Stimulated activated naive CD8-positive, alpha-beta T cell treated with anti-CD3 and anti-CD28 coated beads, Interleukin-15, amount 100 ng/mL, for 72 hours (primary cell): ENCODE measurements at regions not wholly inside any gene's neighbourhood (a gene's known extent, or its start where the extent isn't known, plus 50 kb on each side); places are given as distances from the start of the nearest gene placed in this dataset.

Experiments used
- ATAC-seq: fragments of 150-1000 bp; cut with Tn5 transposase; 2 replicates; pipeline ENCODE4 v1.10.0; 2021; ENCODE audit warnings: mild to moderate bottlenecking, moderate library complexity
- DNase-seq, 2 donors: peaks; one replicate each; pipeline ENCODE4 v3.0.0; 2021 to 2022
- H3K27ac Mint-ChIP-seq, 2 donors: one replicate each; pipeline ENCODE4 v1.8.0; 2022; ENCODE audit warnings: mild to moderate bottlenecking in 2 of 2, mixed read lengths in 2 of 2, moderate library complexity in 2 of 2
- H3K27me3 Mint-ChIP-seq: one replicate; pipeline ENCODE4 v1.8.0; 2022; ENCODE audit warnings: mixed read lengths
- H3K4me1 Mint-ChIP-seq: one replicate; pipeline ENCODE4 v1.8.0; 2022; ENCODE audit warnings: mild to moderate bottlenecking, mixed read lengths
- H3K4me3 Mint-ChIP-seq, 2 donors: one replicate each; pipeline ENCODE4 v1.8.0; 2022; ENCODE audit warnings: mild to moderate bottlenecking in 2 of 2, mixed read lengths in 2 of 2, moderate library complexity in 1 of 2
- H3K9me3 Mint-ChIP-seq, 2 donors: one replicate each; pipeline ENCODE4 v1.8.0; 2022; ENCODE audit warnings: mixed read lengths in 2 of 2

- ATAC-seq (no peak), DNase-seq (peak in 1 of 2 donors; percentile 3)
- Mint-ChIP-seq H3K4me3 (no peak overlapping the region), H3K27ac (no peak overlapping the region), H3K27me3 (peaks cover 25% of the 10 kb centered on the region), H3K4me1 (no peaks in the 10 kb centered on the region), H3K9me3 (no peaks in the 10 kb centered on the region)
These were observed 141.9 kb downstream of the KIF26A start for GRCh38 chr14:104280085-104280901.

DNA sequence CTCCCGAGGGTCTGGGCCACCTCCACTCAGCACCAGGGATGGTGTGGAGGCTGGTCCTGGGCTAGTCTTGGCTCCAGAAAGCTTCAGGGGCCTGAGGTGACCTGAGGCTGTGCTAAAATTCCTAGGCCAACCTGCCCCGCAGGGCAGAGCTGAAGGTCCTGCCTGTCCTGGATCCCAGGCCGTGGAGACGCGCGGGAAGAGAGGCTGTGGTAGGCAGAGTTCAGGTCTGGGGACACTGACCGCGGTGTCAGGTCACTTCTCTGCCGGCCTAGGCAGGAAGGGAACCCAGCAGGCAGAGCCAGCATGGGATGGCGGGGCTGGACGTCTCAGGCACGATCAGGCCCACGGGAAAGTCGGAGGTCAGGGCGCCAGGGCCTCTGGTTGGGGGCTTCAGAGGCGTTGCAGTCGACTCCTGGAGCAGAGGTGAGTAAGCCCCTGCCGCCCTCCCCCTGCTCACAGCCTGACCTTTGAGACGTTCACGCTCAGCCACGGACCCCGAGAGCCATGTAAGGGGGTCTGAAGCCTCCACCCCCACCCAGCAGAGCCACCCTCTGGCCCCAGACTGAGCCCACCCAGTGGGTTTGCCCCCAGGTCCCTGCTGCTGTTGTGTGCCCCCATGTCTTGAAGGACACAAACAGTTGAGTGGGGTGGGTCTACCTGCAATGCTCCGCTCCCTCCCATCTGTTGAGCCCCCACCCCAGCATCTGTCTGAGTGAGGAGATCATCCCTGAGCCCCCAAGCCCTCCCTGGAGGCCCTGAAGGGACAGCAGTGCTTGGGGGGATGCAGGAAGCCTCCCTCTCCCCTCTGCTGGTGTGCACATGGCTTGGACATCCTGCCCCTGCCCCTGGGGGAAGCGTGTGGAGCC, 142.7 kb downstream of the KIF26A start:
- no peaks in the 10 kb centered on the region for H3K4me1 Mint-ChIP-seq
- H3K4me3 Mint-ChIP-seq, result no peak overlapping the region
- H3K27me3 Mint-ChIP-seq, result peaks cover 25% of the 10 kb centered on the region
- ATAC-seq, result no peak
- peak overlapping the region in 1 of 2 donors; percentile 89 for H3K27ac Mint-ChIP-seq
- DNase-seq, result no peak
- H3K9me3 Mint-ChIP-seq, result no peaks in the 10 kb centered on the region

GRCh38 chr14:104281768-104282301, 143.4 kb downstream of the KIF26A start:
- ATAC-seq (no peak), DNase-seq (no peak)
- Mint-ChIP-seq H3K4me3 (no peak overlapping the region), H3K27ac (no peak overlapping the region), H3K27me3 (peaks cover 20% of the 10 kb centered on the region), H3K9me3 (no peaks in the 10 kb centered on the region), H3K4me1 (no peaks in the 10 kb centered on the region)

- H3K4me1 Mint-ChIP-seq, result no peaks in the 10 kb centered on the region
- ATAC-seq, result no peak
- H3K4me3 Mint-ChIP-seq, result no peak overlapping the region
- peaks cover 16% of the 10 kb centered on the region for H3K27me3 Mint-ChIP-seq
- DNase-seq, result no peak
- H3K9me3 Mint-ChIP-seq, result no peaks in the 10 kb centered on the region
- no peak overlapping the region for H3K27ac Mint-ChIP-seq
These were observed 144.2 kb downstream of the KIF26A start for GRCh38 chr14:104282332-104283196.

GRCh38 chr14:104283197-104284106, 145.1 kb downstream of the KIF26A start:
- no peak overlapping the region for H3K4me3 Mint-ChIP-seq
- no peaks in the 10 kb centered on the region for H3K4me1 Mint-ChIP-seq
- ATAC-seq, result no peak

GRCh38 chr14:104284107-104284592, 145.8 kb downstream of the KIF26A start:
- Mint-ChIP-seq H3K9me3 (peaks cover 4 to 10% of the 10 kb centered on the region in 2 donors), H3K27ac (peak overlapping the region in 1 of 2 donors; percentile 52), H3K4me1 (no peaks in the 10 kb centered on the region), H3K4me3 (no peak overlapping the region), H3K27me3 (no peaks in the 10 kb centered on the region)
- DNase-seq (no peak), ATAC-seq (no peak)

More at GRCh38 chr14:104283197-104284106, 145.1 kb downstream of the KIF26A start:
- DNase-seq, result no peak
- H3K27me3 Mint-ChIP-seq, result peaks cover 7% of the 10 kb centered on the region
- peaks cover 0 to 3% of the 10 kb centered on the region in 2 donors for H3K9me3 Mint-ChIP-seq
- H3K27ac Mint-ChIP-seq, result no peak overlapping the region

DNA sequence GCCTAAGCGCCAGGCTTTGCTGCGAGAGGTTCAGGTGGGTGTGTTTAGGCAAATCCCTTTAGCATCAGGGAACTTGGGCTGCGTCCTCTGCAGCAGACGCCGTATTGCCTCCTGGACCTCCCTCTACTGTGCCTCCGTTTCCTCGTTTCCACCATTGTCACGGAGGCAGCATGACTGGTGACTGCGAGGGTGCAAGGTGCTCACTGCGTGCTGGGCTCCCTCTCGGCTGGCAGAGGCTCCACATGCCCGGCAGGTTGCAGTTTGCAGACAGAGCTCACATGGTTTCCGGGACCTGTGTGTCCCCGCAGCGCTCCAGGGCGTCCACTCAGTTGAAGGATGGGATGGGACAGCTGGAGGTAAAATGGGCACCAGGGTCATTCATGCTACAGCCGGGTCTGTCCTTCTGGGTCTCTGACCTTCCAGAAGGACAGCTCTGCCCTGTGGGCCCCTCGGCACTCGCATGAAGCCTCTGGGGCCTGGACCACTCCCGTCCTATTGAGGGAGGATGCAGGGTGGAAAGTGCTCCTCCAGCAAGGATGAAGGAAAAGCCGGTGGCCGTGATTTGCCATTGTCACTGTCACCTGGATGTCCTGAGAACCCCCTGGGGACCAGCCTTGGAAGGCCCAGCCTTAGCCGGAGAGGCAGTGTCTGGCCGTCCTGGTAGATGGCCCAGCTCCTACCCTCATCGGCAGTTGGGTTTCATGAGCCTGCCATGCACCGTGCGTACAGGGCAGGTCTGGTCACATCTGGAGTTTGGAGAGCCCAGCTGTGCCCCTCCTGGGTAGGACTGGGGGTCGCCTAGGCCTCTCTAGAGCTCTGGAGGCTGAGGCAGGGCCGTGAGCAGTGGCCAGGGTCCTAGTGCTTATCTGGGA, 146.5 kb downstream of the KIF26A start:
- no peaks in the 10 kb centered on the region for H3K27me3 Mint-ChIP-seq
- no peak overlapping the region for H3K4me3 Mint-ChIP-seq
- DNase-seq (no peak), ATAC-seq (no peak)
- peak overlapping the region in 1 of 2 donors; percentile 52 for H3K27ac Mint-ChIP-seq
- H3K9me3 Mint-ChIP-seq, result peaks cover 5 to 12% of the 10 kb centered on the region in 2 donors
- H3K4me1 Mint-ChIP-seq, result no peaks in the 10 kb centered on the region

- Mint-ChIP-seq H3K27ac (no peak overlapping the region), H3K9me3 (peaks cover 5 to 12% of the 10 kb centered on the region in 2 donors), H3K4me3 (no peak overlapping the region), H3K4me1 (no peaks in the 10 kb centered on the region), H3K27me3 (no peaks in the 10 kb centered on the region)
- no peak for ATAC-seq
- no peak for DNase-seq
These were observed 147.1 kb downstream of the KIF26A start for GRCh38 chr14:104285508-104285840.

GRCh38 chr14:104286086-104286485, 147.7 kb downstream of the KIF26A start:
- H3K27me3 Mint-ChIP-seq, result no peaks in the 10 kb centered on the region
- H3K4me3 Mint-ChIP-seq, result no peak overlapping the region
- H3K27ac Mint-ChIP-seq, result no peak overlapping the region
- H3K4me1 Mint-ChIP-seq, result no peaks in the 10 kb centered on the region
- no peak for DNase-seq
- peaks cover 5 to 12% of the 10 kb centered on the region in 2 donors for H3K9me3 Mint-ChIP-seq
- no peak for ATAC-seq

DNA sequence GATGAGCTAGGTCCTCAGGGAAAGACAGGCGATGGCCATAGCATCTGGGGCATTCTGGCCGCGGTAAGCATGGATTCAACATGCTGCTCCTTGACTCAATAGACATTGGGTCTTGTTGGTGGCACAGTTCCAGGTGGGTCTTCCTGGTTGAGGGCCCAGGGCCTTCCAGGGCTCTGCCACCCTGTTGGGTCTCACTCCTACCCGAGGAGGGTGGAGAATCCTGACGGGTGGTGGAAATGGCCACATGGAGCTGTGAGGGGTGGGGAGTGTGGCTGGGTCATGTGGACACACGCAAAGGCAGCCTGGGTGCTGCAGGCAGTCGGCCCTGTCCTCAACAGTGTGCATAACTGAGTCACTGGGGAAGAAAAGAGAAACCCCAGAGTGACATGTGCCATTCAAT, 148.1 kb downstream of the KIF26A start:
- H3K27ac Mint-ChIP-seq, result no peak overlapping the region

DNA sequence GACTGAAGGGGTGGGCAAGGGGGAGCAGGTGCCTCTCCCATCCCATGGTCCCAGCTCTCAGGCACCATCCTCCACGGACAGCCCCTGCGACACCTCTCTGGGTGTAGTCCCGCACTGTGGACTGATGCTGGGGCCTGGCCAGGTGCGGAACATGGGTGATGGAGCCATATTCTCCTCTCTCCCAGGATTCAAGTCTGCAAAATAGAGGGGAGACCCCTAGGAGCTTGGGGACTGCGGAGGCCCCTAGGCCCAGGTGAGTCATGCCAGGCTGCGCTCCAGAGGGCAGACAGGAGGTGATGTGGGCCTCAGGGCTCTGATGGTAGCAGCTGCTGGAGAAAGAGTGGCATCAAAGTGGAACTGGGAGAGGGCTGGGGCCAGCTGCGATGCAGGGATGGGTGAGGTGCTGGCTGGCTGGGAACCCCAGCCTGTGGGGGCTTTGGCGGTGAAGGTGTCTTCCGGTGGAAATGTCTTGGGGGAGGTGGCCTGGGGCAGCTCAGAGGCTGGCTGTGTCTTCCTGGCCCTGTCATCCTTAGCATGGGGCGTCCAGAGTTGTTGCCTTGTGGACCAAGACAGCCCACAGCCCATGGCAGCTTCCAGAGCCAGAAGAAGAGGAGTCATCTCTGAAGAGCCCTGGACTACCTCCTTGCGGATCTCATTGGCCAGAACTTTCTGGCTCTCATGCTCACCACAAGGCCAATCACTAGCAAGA, 149.1 kb downstream of the KIF26A start:
- DNase-seq (no peak), ATAC-seq (no peak)
- H3K4me1 Mint-ChIP-seq, result no peaks in the 10 kb centered on the region
- H3K27ac Mint-ChIP-seq, result no peak overlapping the region
- peaks cover 5 to 12% of the 10 kb centered on the region in 2 donors for H3K9me3 Mint-ChIP-seq
- no peak overlapping the region for H3K4me3 Mint-ChIP-seq
- no peaks in the 10 kb centered on the region for H3K27me3 Mint-ChIP-seq

More for the DNA sequence above, 148.1 kb downstream of the KIF26A start:
- H3K4me3 Mint-ChIP-seq, result no peak overlapping the region
- ATAC-seq (no peak), DNase-seq (no peak)
- no peaks in the 10 kb centered on the region for H3K4me1 Mint-ChIP-seq
- H3K9me3 Mint-ChIP-seq, result peaks cover 5 to 12% of the 10 kb centered on the region in 2 donors
- H3K27me3 Mint-ChIP-seq, result no peaks in the 10 kb centered on the region

DNA sequence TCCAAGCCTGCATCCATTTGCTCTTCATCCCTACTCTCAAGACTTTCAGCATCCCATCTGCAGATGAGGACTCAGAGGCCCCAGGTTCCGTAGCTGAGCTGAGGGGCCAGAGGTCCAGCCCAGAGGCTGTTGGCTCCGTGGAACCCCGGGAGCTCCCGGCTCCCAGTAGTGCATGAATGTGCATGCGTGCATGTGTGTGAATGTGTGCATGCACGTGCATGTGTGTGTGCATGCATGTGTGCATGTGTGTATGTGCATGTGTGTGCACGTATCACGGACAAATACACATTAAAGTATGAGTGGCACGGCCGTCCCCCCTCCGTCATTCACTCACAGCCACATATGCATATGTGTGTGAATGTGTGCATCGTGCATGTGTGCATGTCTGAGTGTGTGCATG, 149.9 kb downstream of the KIF26A start:
- DNase-seq (no peak), ATAC-seq (no peak)
- H3K27me3 Mint-ChIP-seq, result no peaks in the 10 kb centered on the region
- peaks cover 5 to 12% of the 10 kb centered on the region in 2 donors for H3K9me3 Mint-ChIP-seq
- no peaks in the 10 kb centered on the region for H3K4me1 Mint-ChIP-seq
- no peak overlapping the region for H3K27ac Mint-ChIP-seq
- no peak overlapping the region for H3K4me3 Mint-ChIP-seq

DNA sequence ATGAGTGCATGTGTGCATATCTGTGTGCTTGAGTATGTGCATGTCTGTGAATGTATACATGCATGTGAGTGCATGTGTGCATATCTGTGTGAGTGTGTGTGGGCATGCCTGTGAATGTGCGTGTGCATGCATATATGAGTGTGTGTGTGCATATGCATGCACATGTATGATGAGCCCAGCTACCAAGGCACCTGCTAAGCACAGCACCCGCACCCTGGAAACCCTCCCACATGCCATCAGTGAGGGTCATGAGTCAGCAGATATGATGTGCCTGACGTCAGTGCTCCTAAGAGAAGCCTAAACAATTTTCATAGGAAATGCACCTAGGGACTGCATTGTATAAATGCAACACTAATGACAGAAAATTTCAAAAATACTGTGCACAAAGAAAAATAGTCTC, 151.1 kb downstream of the KIF26A start:
- Mint-ChIP-seq H3K4me3 (no peak overlapping the region), H3K27ac (no peak overlapping the region), H3K9me3 (peaks cover 5 to 12% of the 10 kb centered on the region in 2 donors), H3K27me3 (peaks cover 12% of the 10 kb centered on the region), H3K4me1 (no peaks in the 10 kb centered on the region)
- no peak for ATAC-seq
- DNase-seq, result no peak
